ENCODE measurements at regions not wholly inside any gene's neighbourhood (a gene's known extent, or its start where the extent isn't known, plus 50 kb on each side); places are given as distances from the start of the nearest gene placed in this dataset.
"Not testable (repeated sequence)": the region's sequence is repeated elsewhere in the genome, so short reads cannot be mapped to it uniquely, and the experiment has no call there.

DNA sequence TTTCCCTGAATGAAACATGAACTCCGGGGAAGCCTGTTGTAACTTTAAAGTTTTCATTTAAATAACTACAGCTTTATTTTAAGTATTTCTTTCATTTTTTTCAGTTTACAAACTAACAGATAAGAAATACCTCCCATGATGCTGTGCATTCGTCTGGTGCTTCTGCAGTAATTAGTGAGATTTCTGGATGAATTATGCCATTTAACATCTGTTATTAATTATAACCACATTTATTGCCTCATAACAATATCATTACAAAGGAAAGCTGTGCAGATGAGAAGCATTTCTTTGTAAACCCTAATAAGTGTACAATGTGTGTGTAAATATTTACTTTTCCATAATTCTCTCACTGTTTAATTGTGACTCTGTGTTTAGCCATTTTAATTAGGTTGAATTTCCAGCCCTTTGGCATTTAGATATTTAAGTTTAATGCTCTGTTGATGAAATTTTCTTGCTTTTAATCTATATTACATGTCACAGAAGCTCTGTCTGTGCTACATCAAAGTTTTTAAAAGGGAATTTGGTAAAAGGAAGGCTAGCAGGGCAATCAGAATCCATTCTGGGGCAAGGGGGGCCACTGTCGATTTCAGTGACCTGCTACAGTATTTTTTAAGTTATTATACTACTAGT, 418.0 kb downstream of the SPATA31D1 start:
- no peak for DNase-seq
- in situ Hi-C loops (cut with HindIII; ENCODE audit: low pct_ligation_motif_present, low pct_unique_long_range_greater_than_20kb, low sequenced_read_pairs), result no loop called here

DNA sequence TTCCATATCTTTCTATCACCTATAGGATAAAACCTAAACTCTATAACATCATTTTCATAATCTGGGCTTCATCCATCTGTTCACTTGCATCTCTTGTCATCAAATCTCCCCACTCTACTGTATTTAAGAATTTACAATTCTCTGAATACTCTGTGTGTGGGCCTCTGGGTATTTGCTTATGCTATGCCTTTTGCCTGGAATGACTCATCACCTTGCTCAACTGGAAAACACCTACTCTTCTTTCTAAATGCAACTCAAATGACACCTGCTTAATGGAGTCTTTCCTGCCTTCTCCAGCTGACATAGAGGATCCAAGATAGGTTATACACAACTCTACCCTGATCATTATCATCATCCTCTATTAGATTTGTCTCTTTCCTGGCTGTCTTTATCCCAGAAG, 421.7 kb downstream of the SPATA31D1 start:
- no peak for DNase-seq
- in situ Hi-C loops (cut with HindIII; ENCODE audit: low pct_ligation_motif_present, low pct_unique_long_range_greater_than_20kb, low sequenced_read_pairs), result no loop called here

DNA sequence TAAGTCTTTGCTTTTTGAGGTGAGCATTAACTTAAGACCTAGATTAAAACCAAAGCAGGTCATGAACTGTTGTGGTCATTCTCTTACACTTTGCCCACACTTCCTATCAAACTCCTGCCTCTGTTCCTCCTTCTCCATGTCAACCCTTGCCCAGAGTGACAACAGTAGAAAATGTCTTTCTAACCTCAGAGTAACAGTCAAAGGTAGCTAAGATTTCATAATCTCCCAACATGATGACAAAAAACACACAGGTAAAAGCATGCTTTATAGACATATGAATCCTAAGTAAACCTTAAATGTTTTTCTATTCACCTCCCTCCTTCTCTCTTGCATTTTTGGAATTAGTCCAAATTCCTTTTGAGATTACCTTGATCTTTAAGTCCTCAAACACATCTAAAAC, 422.3 kb downstream of the SPATA31D1 start:
- no peak for DNase-seq
- in situ Hi-C loops (cut with HindIII; ENCODE audit: low pct_ligation_motif_present, low pct_unique_long_range_greater_than_20kb, low sequenced_read_pairs), result no loop called here

DNA sequence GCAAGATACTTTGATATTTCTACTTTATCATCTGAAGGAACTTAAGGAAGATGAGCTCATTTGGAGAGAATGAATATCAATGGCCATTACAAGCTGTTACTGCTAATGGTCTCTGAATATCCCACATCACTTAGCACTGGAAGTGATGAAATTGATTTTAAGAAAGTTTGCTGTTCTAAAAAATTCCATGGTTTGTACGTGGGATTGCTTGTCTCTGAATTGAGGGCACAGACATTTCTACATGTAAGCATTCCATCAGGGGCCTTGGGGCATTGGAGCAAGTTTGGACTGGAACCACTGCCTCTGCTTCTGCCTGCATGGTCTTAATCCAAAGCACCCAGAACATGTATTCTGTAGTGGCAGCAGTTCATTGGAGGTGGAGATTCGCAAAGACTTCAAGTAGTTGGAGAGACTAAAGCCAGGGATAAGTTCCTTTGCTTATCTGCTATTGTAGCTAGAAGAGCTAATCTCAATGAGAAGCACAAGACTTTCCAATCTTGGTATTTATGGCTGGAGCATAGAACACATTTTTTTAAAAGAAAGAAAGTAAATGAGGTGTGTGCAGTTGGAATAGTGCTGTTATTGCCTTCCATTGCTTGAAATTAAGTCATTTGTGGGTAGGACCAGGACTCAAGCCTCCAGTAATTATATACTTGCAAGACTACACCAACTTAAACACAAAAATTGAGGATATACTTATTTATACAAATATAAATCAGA, 424.2 kb downstream of the SPATA31D1 start:
- in situ Hi-C loops (cut with HindIII; ENCODE audit: low pct_ligation_motif_present, low pct_unique_long_range_greater_than_20kb, low sequenced_read_pairs), result no loop called here
- DNase-seq, result no peak

DNA sequence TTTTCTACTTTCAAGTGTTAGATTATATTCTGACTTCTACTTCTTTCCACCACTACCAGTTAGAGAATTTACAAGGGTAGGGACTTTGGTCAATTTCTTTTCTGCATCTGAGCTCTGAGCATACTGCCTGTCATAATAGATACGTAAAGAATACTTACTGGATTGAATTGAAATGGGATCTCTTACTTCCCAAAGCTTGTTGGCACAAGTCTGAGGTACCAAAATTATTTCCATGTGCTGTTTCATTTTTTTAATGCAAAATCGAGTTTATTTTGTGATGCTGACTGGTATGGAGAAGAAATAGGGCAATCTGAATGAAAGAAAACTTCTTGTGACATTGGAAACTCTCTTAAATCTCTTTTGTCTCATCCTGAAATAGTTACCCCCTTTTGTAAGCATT, 428.9 kb downstream of the SPATA31D1 start:
- no peak for DNase-seq
- in situ Hi-C loops (cut with HindIII; ENCODE audit: low pct_ligation_motif_present, low pct_unique_long_range_greater_than_20kb, low sequenced_read_pairs), result no loop called here

DNA sequence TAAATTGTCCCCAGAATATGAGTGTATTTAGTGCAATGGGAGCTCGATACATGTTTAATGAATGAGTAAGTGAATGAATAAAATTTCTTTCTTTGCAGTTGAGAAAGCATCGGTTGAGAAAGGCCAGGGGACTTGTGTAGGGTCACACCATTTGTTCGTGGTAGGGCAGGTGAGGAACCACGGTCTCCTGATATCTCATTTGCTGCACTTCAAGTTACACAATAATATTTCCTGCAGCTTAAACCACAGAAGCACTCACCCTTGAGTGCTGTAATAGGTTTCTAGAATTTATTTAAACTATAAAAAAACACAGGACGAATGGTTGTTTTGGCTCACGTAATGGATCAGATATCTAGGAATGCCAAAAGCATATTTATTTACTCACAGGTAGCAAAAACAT, 429.8 kb downstream of the SPATA31D1 start:
- in situ Hi-C loops (cut with HindIII; ENCODE audit: low pct_ligation_motif_present, low pct_unique_long_range_greater_than_20kb, low sequenced_read_pairs), result no loop called here
- no peak for DNase-seq

DNA sequence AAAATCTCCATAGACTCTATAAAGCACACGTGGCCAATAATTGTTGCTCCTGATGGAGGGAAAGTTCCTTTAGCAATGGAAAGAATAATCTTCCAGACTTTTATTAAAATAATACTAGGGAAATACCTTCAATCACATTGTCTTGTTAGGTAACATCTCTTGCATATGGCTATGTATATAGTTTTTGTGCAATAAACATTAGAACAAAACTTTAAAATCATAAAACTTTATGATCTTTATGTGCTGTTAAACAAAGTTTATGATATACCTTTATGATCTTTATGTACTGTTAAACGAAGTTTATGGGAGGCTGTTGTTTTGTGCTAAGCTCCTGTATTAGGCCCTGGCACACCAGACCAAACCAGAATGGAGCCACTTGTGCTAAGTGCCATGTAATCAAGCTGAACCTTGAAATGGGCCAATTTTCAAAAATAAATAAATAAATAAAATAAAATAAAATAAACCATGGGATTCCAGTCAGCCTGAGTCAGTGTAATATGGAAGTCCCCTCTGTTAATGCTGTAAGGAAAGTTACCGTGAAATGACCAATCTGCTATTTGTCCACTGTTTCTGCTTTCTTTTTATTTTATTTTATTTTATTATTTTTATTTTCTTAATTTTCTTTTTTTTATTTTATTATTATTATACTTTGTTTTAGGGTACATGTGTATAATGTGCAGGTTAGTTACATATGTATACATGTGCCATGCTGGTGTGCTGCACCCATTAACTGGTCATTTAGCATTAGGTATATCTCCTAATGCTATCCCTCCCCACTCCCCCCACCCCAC, 431.3 kb downstream of the SPATA31D1 start:
- in situ Hi-C loops (cut with HindIII; ENCODE audit: low pct_ligation_motif_present, low pct_unique_long_range_greater_than_20kb, low sequenced_read_pairs), result no loop called here

DNA sequence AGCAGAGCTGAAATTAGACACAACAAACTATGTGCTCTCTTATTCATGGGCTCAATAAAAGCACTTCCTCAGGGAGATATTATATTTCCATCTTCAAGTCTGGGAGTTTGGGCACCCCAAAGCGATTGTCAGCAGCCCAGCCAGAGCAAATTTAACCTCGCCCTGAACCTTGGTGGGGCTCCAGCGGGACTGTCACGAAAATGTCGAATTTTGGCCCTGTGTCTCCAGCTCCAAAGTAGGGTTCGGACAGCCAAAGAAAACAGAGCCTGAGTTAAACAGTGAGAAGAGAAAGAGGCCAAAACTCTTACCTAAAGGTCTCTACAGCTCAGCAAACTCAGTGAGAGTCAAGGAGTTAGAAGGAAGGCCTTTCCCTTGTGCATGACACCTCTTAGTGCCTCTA, 432.9 kb downstream of the SPATA31D1 start:
- in situ Hi-C loops (cut with HindIII; ENCODE audit: low pct_ligation_motif_present, low pct_unique_long_range_greater_than_20kb, low sequenced_read_pairs), result no loop called here

More for the DNA sequence above, 431.3 kb downstream of the SPATA31D1 start:
- no peak for DNase-seq

DNA sequence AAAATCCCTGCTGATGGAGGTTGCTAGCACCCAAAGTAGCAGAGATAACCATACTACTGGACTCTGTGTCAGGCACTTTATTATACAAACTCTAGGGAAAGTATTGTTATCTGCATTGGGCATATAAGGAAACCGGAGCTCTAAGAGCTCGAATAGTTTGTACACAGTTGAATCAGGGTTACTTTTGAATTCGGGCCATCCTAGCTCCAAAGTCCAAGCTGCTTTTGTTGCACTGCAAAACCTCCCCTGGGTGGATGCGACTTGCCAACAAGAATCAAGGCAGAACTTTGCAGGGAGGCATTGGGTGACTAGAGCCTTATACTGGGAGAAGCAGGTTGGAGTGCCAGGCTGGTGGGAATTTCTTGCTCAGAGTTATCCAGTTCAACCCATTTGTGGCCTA, 435.1 kb downstream of the SPATA31D1 start:
- DNase-seq, result no peak
- in situ Hi-C loops (cut with HindIII; ENCODE audit: low pct_ligation_motif_present, low pct_unique_long_range_greater_than_20kb, low sequenced_read_pairs), result no loop called here

More for the DNA sequence above, 432.9 kb downstream of the SPATA31D1 start:
- DNase-seq, result no peak

DNA sequence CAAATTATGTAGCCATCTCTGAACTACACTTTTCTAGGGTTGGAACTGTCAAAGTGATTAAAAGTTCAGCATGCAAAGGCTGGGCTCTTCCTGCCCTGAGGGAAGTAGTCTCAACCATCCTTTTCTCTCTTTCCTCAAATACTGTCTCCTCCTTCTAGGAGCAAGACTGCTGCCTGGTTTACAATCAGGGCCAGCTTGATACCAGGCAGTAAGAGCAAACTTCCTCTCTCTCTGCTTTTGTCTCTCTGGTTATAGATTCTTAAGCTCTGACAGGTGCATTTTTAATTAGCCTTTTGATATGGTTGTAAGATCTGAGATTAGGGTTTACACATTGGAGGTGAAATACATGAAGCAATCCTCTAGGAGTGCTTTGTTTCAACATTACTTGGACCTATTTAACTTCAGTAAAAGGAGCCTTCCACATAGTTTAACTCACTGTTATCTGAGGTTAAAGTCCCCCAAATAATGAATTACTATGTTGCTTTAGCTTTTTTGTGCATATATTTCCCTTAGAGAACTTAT, 436.1 kb downstream of the SPATA31D1 start:
- DNase-seq, result no peak
- in situ Hi-C loops (cut with HindIII; ENCODE audit: low pct_ligation_motif_present, low pct_unique_long_range_greater_than_20kb, low sequenced_read_pairs), result no loop called here

DNA sequence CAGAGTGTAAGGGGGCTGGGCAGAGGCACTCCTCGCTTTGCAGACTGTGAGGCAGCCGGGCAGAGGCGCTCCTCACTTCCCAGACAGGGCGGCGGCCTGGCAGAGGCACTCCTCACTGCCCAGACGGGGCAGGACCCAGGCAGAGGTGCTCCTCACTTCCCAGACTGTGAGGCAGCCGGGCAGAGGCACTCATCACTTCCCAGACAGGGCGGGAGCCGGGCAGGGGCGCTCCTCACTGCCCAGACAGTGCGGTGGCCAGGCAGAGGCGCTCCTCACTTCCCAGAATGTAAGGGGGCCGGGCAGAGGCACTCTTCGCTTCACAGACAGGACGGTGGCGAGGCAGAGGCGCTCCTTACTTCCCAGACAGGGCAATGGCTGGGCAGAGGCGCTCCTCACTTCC, 442.5 kb downstream of the SPATA31D1 start:
- in situ Hi-C loops (cut with HindIII; ENCODE audit: low pct_ligation_motif_present, low pct_unique_long_range_greater_than_20kb, low sequenced_read_pairs), result no loop called here
- DNase-seq, result no peak

DNA sequence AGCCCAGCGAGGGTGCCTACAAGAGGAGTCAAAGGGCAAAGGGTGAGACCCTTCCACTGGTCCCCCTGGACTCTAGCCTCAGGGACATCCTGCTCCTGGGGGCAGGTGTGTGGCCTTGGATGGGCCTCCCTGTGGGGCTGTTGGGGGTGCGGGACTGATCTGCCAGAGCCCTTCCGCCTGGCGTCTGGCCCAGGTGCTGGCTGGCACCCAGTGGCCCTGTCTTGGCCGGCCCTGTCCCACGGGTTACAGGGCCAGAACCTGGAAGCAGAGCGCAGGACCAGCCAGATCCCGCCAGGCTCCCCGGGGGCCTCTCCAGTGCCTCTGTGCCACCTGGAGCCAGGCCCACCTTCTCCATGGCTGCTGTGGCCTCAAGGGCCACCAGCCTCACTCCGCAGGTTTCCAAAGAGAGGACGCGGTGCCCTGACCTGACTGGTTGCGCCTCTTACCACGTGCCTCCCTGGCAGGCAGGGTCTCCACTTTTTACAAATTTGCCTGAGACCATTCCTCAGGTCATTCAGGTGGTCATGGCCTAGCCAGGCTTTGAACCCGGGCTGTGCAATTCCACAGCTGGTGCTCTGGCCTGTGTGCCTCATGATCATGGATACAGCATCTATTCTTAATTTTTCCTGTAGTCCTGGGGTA, 444.8 kb downstream of the SPATA31D1 start:
- in situ Hi-C loops (cut with HindIII; ENCODE audit: low pct_ligation_motif_present, low pct_unique_long_range_greater_than_20kb, low sequenced_read_pairs); DNase-seq: not testable (repeated sequence)

DNA sequence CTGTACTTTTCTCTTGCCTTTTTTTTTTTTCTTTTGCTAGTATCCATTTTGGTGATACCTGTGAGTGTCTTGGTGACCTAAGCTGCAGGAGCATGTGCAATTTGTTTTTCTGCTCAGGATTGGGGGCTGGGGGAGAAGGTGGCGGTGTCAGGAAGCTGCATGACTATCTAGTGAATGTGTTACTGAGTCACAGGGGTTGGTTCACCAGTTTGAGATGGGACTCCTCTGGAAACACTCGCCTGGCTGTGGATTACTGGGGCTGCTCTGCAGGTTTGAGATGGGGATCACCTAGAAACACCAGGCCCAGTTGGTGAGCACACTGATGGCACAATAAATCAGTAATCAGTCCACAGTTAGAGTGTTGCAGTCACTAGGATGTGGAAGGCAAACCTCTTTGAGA, 447.9 kb downstream of the SPATA31D1 start:
- no peak for DNase-seq
- in situ Hi-C loops (cut with HindIII; ENCODE audit: low pct_ligation_motif_present, low pct_unique_long_range_greater_than_20kb, low sequenced_read_pairs), result no loop called here

DNA sequence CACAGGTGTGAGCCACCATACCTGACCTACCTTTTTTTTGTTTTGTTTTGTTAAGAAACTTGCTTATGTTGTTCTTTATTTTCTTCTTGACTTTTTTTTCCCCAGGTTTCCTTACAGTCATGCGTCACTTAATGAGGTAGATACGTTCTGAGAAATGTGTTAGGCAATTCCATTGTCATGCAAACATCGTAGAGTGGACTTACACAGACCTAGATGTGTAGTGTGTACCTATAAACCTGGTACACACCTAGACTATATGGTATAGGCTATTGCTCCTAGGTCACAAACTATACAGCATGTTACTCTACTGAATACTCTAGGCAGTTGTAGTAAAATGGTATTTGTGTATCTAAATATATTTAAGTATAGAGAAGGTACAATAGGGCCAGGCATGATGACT, 448.6 kb downstream of the SPATA31D1 start:
- in situ Hi-C loops (cut with HindIII; ENCODE audit: low pct_ligation_motif_present, low pct_unique_long_range_greater_than_20kb, low sequenced_read_pairs); DNase-seq: not testable (repeated sequence)

DNA sequence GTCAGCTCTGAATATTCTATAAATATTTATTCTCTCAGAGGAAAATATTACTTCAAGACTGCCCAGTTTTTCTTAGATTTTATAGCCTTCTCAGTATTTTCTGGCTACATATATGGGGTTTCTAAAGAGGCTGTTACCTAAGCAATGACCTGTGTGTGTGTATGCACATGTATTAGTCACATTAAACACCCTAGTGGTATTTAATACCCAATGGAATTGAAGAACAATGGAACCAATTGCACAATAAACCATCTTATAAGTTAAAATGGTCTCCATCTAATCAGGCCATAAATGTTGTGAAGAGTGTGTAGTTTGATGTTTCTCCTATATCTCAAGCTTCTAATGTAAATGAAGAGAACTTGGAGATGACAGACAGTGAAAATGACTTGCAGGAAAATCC, 450.0 kb downstream of the SPATA31D1 start:
- no peak for DNase-seq
- in situ Hi-C loops (cut with HindIII; ENCODE audit: low pct_ligation_motif_present, low pct_unique_long_range_greater_than_20kb, low sequenced_read_pairs), result no loop called here

DNA sequence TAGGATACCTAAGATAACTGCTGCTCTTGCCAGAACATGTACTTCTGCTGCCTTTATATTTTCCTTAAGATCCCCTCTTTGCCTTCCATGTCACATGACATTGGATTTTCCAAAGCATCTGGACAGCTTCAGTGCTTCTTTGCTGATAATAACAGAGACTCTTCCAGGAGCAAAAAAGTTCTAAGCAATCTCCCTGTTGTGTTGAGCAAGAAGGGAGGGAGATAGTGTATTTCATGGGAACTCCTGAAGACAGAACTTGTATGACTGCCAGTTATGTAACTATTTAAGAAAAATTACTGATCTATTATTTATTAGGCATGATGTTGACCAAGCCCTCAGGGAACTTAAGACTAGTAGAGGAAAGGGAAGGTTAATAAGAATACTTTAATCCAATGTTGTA, 454.7 kb downstream of the SPATA31D1 start:
- DNase-seq, result no peak
- in situ Hi-C loops (cut with HindIII; ENCODE audit: low pct_ligation_motif_present, low pct_unique_long_range_greater_than_20kb, low sequenced_read_pairs), result no loop called here

DNA sequence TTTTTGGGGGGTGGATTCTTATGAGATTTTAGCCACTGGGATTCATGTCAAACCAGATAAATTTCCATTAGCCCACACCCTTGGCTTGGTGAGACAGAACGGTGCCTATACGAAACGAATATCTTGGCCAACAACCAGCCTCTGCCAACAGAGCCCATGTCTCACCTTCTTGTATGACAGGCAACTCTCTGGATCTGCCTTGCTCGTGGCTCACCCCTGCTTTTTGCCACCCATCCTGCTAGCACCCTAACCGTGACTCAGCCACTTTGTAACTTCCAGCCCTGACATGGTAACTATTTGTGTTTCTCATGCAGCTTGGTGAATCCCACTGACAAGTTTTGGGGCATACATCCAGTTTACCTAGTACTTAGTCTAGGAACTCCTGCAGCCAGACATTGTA, 457.0 kb downstream of the SPATA31D1 start:
- in situ Hi-C loops (cut with HindIII; ENCODE audit: low pct_ligation_motif_present, low pct_unique_long_range_greater_than_20kb, low sequenced_read_pairs), result no loop called here
- no peak for DNase-seq

DNA sequence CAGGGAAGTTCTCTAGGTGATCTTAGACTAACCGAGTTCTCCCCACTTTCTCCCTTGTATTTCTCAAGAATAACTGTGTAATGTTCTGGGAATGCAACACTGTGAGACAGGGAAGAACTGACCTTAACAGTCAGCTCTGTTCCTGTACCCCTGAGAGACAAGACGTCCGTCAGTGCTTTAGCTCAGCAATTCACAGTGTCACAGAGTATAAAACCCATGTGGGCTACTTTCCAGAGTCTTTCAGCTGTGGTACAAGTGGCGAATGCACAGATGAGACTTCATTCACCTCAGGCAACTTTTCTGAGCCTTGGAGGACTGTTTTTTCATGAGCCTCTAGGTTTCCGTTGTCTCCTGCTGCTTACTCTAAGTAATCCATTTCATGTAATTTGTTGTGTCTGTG, 458.8 kb downstream of the SPATA31D1 start:
- no peak for DNase-seq
- in situ Hi-C loops (cut with HindIII; ENCODE audit: low pct_ligation_motif_present, low pct_unique_long_range_greater_than_20kb, low sequenced_read_pairs), result no loop called here

DNA sequence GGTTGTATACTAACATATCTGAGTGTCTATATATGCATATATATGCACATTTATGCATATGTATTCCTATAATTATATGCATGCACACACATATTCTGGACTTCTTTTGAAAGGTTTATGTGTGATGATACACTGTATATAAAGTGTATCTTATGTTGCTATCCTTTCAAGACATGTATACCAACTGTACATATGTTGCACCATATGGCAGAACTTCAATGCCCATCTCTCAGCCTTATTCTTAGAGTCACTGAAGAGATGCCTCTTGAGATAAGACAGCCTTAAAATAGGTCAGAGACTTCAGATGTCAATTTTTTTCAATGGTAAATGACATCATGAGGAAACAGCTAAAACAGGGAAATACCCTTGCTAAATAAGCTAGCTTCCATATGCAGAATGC, 461.4 kb downstream of the SPATA31D1 start:
- DNase-seq, result no peak
- in situ Hi-C loops (cut with HindIII; ENCODE audit: low pct_ligation_motif_present, low pct_unique_long_range_greater_than_20kb, low sequenced_read_pairs), result no loop called here

All from ACHN (cell line).